AG10803 (cell line): ENCODE measurements at regions not wholly inside any gene's neighbourhood (a gene's known extent, or its start where the extent isn't known, plus 50 kb on each side); places are given as distances from the start of the nearest gene placed in this dataset.

ENCODE experiments used
- DNase-seq: peaks from one replicate; pipeline ENCODE4 v3.0.0; 2010; ENCODE audit warnings: low read depth
- H3K4me3 ChIP-seq: 2 replicates; pipeline ENCODE4 v1.5.1; 2011; ENCODE audit warnings: mild to moderate bottlenecking, low read length, control low read depth
- CTCF ChIP-seq: conservative IDR thresholded peaks from 2 replicates; pipeline ENCODE4 v1.5.1; 2011; ENCODE audit warnings: mild to moderate bottlenecking, low read length, control low read depth, inconsistent platforms

- no peak for TF ChIP-seq CTCF
- H3K4me3 ChIP-seq: no peak overlapping the region
- DNase-seq: no peak
These were observed 159.3 kb upstream of the NEBL start for GRCh38 chr10:21056461-21056860.

GRCh38 chr10:21055339-21056135 is 158.4 kb upstream of the NEBL start:
- no peak for TF ChIP-seq CTCF
- H3K4me3 ChIP-seq: no peak overlapping the region
- DNase-seq: no peak

GRCh38 chr10:21053953-21054690 is 157.0 kb upstream of the NEBL start:
- no peak for DNase-seq
- no peak overlapping the region for H3K4me3 ChIP-seq
- TF ChIP-seq CTCF: no peak

- DNase-seq: no peak
- TF ChIP-seq CTCF: no peak
- H3K4me3 ChIP-seq: no peak overlapping the region
These were observed 155.6 kb upstream of the NEBL start for GRCh38 chr10:21052709-21053104.

GRCh38 chr10:21052072-21052708 is 155.1 kb upstream of the NEBL start:
- no peak for TF ChIP-seq CTCF
- no peak overlapping the region for H3K4me3 ChIP-seq
- no peak for DNase-seq

- H3K4me3 ChIP-seq: no peak overlapping the region
- TF ChIP-seq CTCF: no peak
- no peak for DNase-seq
These were observed 152.4 kb upstream of the NEBL start for GRCh38 chr10:21049482-21049881.
